22Rv1 (cell line): ENCODE measurements at regions not wholly inside any gene's neighbourhood (a gene's known extent, or its start where the extent isn't known, plus 50 kb on each side); places are given as distances from the start of the nearest gene placed in this dataset.

Experiments
- ZFX ChIP-seq: fragments of 450-650 bp; IDR thresholded peaks from 2 replicates; pipeline ENCODE4 v1.6.1; 2017; ENCODE audit warnings: antibody characterized with exemption, borderline replicate concordance
- TF ChIP-seq, protein P1 (sequence below): fragments of 450-650 bp; IDR thresholded peaks from 2 replicates; pipeline ENCODE4 v1.5.1; 2017; ENCODE audit warnings: mild to moderate bottlenecking

DNA sequence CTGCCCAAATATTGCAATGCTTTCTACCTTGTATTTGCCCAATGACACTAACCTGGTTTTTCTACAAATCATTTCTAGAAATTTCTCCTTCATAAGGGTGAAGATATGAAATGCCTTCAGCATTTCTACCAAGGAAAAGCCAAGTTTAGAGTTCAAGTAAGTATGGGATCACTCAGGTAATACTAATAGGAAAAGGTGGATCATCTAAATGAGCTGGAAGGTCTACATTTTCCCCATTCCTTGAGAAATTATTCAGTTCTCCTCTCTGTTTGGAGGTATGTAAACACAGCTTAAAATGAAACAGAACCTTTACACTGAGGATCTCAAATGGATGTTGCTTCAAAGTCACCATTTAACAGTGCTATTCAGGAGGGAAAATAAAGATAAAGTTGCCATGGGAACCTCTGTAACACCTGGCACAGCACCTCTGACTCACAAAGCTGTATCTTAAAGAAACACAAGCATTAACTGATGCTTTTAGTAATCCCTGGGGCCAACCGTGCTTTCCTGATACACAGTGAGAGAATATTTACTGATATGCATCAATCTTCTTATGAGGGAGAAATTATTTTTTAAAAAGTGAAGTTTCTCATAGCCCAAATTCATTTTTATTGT is 161.3 kb downstream of the DRD1 start:
- TF ChIP-seq, protein P1, sequence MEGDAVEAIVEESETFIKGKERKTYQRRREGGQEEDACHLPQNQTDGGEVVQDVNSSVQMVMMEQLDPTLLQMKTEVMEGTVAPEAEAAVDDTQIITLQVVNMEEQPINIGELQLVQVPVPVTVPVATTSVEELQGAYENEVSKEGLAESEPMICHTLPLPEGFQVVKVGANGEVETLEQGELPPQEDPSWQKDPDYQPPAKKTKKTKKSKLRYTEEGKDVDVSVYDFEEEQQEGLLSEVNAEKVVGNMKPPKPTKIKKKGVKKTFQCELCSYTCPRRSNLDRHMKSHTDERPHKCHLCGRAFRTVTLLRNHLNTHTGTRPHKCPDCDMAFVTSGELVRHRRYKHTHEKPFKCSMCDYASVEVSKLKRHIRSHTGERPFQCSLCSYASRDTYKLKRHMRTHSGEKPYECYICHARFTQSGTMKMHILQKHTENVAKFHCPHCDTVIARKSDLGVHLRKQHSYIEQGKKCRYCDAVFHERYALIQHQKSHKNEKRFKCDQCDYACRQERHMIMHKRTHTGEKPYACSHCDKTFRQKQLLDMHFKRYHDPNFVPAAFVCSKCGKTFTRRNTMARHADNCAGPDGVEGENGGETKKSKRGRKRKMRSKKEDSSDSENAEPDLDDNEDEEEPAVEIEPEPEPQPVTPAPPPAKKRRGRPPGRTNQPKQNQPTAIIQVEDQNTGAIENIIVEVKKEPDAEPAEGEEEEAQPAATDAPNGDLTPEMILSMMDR = no peak
- TF ChIP-seq ZFX = no peak
